HG03354 (cell line): ENCODE measurements at regions not wholly inside any gene's neighbourhood (a gene's known extent, or its start where the extent isn't known, plus 50 kb on each side); places are given as distances from the start of the nearest gene placed in this dataset.
"Not testable (repeated sequence)": the region's sequence is repeated elsewhere in the genome, so short reads cannot be mapped to it uniquely, and the experiment has no call there.

Experiments
- ATAC-seq: cut with Tn5 transposase; IDR thresholded peaks from one replicate; pipeline ENCODE4 v1.9.1; 2021; ENCODE audit warnings: mild to moderate bottlenecking; ENCODE audit not compliant: unreplicated experiment, poor library complexity, severe bottlenecking

DNA sequence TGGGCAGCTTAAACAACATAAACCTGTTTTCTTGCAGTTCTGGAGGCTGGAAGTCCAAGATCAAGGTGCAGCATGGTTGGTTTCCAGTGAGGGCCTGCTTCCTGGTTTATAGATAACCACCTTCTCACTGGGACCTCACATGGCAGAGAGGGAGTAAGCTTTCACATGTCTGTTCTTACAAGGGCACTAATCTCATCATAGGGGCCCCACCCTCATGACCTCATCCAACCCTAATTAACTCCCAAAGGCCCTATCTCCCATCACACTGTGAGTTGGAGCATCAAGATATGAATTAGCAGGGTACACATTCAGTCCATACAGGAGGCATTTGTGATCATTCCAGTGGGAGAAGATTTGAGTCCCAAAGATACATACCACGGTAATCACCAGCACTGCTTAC is 50.5 kb upstream of the GRIN2A start:
- no peak for ATAC-seq

DNA sequence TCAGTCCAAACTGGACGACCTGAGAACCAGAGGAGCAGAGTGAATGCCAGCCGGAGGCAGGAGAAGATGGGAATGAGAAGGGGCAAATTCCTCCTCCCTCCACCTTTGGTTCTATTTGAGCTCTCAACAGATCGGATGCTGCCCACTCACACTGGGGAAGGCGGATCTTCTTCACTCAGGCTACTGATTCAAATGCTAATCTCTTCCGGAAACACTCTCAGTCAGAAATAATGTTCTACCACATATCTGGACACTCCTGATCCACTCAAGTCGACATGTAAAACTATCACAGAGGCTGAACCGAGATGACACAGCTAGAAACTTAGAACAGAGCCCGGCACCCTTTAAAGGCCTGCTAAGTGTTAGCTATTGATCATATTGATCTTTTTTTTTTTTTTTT is 57.4 kb upstream of the GRIN2A start:
- no peak for ATAC-seq

DNA sequence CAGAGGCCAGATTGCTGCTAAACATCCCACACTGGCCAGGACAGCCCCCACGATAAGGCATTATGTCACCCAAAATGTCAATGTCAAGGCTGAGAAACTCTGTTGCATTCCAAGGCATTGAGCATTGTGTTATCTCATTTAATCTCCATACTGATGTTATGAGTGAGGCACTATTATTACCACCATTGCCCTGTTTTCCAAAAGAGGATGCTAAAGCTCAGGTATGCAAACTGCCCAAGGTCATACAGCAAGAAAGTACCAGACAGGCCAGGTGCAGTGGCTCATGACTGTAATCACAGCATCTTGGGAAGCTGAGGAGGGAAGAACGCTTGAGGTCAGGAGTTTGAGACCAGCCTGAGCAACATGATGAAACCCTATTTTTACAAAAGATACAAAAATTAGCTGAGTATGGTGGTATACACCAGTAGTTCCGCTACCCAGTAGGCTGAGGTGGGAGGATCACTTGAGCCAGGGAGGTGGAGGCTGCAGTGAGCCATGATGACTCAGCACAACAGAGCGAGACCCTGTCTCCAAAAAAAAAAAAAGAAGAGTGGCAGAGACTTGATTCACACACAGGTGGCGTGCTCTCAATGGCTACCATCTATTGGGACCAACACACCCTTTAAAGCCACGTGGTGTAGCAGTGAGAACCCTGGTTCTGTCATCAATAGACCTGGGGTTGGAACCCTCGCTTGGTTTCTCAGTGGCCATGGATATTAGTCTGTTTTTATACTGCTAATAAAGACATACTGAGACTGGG is 58.8 kb upstream of the GRIN2A start:
- ATAC-seq: no peak

DNA sequence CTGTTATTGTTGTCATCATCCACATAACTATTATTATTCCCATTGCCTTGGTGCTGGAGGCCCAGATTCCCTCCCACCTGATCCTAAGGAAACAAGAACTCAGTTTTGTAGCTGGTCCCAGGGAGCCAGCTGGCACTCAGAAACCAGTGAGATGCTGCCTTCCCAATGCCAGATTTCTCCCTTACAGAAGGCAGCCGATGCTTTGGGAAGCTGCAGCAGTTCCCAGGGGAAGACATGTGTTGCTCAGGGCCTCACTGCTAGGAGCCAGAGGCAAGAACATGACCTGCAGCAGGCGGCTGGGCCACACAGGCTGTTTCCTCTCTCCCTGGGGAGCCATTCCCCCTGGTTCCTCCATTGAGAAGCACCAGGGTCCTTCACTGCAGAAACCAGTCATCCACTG is 59.9 kb upstream of the GRIN2A start:
- no peak for ATAC-seq

DNA sequence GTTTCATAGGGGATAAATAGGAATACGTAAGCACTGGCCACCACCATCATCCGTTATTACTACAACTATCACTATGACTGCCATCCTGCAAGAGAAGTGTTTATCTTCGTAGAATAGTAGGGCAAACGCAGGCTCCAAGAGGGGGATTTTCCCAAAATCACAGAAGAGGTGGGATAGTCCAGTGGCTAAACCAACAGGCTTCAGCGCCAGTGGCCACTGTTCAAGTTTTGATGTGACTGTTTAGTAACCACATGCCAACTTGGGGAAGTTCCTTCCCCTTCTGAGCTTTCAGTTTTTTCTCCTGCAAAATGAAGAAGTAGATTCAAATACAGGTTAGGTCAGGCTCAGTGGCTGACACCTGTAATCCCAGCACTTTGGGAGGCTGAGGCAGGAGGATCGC is 60.7 kb upstream of the GRIN2A start:
- no peak for ATAC-seq

DNA sequence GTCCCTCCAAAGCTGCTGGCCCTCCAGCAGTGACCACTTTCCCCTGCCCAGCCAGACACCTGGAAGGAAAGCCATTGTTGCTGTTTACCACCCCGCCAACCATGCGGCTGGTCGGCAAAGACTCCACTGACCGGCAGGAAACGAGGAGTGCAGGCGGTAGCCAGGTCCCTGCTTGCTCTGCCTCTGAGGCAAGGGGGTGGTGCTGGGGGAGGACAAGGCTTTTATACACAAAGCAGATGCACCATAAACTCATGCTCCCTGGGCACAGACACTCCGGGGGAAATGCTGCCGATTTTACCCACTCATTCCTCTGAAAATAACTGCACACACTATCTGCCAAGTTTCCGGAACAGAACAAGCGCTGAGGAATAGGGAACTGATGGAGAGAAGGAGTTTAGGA is 62.8 kb upstream of the GRIN2A start:
- ATAC-seq: no peak

DNA sequence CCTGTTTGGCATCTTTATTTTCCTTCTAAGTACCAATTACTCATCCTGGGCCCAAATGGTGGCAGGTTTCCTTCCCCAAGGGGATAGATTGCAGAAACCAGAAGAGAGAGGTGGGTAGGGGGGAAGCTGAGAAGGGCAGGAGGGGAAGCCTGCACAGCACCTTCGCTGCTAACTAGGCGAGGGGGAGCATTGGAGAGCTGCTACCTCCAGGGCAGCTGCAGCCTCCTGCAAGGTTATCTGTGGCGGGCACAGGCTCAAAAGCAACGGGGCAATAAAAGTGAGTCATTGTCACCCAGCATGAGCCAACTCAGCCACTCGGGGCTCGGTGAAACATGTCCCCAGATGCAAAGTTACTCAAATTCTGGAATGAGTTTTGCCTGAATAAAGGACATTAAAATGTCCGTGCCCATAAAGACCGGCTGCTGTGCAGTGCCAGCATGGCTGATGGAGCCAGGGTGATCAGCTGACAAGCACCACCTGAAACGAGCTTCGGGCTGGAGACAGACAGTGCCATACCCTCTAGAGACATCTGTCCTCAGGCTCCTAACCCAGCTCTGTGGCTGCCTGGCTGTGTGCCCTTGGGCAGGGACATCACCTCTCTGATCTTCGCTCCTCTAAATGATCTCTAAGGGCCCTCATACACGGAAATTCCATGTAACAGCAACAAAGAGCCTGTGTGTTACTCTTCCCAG is 68.1 kb upstream of the GRIN2A start:
- no peak for ATAC-seq

DNA sequence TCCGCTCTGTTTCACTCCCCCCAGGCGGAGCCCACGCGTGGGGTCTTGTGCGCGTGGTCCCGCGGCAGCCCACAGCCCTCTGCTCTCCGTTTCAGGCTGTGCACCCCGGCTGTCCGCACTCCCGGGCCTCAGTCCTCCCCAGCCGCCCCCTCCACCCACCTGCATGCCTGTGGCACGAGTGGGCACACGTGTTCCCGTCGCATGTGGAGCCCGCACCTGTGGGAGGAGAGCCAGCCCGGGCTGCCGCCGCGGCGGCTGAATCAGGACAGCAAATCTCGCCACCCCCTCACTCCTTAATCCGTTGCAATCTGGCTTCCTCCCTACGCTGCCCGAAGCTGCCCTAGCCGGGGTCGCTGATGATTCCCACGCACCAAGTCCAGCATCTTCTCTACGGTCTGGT is 69.9 kb upstream of the GRIN2A start:
- ATAC-seq: no peak

DNA sequence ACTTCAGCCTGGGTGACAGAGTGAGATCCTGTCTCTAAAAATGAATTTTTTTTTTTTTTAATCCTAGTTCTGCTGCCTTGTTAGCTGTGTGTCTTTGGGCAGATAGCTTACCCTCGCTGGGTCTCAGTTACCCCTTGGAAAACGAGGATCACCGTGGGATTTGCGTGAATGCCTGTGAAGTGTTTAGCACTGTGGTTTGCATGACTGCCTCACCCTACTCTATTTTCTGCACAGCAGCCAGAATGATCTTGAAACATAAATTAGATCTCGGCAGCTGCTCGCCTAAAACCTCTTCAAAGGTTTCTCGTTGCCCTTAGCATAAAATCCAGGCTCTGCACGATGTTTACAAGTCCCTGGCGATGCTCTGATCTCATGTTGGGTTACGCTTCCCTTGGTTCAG is 71.2 kb upstream of the GRIN2A start:
- ATAC-seq: no peak

DNA sequence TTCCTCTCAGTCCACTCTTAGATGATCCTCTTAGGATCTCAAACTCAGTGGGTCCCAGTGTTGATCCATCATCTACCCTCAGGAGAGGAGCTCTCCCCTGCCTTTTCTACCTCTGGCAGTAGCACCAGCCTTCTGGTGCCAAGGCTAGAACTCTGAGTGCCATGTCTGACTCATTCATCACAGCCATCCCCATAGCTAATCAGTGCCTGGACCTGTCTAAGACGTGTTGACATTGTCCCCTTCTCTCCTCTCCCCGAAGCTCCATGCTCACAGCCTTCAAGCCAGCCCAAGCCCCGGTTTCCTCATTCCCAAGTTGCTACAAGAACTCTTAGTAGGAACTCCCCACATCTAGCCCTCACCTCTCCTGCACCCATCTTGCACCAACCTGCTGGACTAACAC is 73.5 kb upstream of the GRIN2A start:
- no peak for ATAC-seq

DNA sequence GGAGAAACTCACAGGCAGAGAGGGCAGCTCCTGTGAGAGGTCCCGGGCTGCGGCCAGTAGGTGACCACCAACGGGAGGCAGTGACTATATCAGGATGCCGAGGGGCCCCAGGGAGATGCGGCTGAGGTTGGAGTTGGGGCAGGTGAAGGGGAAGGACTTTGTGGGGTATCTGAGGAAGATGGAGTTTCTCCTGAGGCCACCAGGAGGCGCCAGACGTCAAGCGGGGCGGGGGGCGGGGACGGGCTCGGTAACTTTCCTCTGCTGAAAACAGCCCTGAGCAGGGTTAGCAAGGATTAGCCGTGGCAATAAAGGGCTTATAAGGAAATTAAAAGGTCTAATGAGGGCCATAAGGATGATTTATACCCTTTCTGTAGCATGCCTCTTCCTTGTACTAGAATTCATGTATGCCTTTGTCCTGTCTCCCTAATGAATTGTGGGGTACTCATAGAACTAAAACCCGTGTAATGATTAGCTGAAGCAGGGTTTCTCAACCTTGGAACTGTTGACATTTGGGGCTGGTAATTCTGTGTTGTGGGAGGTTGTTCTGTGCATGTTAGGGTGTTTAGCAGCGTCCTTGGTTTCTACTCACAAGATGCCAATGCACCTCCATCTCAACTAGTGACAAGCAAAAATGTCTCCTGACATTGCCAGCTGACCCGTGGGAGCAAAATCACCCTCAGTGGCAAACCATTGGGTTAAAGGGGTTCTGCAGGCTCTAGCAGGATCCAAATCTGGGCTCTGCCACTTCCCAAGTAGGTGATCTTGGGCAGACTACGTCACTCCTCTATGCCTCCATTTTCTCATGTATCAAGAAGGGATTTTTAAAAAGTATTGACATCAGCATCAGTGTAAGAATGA is 74.8 kb upstream of the GRIN2A start:
- peak; percentile 60 for ATAC-seq

DNA sequence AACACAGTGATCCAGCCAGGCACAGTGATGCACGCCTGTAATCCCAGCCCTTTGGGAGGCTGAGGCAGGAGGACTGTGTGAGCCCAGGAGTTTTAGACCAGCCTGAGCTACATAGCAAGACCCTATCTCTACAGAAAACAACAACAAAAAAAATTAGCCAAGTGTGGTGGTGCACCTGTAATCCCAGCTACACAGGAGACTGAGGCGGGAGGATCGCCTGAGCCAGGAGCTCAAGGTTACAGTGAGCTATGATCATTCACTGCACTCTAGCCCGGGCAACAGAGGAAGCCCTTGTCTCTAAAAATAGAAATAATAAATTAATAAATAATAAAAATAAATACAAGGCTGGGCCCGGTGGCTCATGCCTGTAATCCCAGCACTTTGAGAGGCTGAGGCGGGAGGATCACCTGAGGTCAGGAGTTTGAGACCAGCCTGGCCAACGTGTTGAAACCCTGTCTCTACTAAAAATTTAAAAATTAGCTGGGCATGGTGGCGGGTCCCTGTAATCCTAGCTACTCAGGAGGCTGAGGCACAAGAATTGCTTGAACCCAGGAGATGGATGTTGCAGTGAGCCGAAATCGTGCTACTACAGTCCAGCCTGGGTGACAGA is 75.5 kb upstream of the GRIN2A start:
- not testable (repeated sequence) for ATAC-seq

DNA sequence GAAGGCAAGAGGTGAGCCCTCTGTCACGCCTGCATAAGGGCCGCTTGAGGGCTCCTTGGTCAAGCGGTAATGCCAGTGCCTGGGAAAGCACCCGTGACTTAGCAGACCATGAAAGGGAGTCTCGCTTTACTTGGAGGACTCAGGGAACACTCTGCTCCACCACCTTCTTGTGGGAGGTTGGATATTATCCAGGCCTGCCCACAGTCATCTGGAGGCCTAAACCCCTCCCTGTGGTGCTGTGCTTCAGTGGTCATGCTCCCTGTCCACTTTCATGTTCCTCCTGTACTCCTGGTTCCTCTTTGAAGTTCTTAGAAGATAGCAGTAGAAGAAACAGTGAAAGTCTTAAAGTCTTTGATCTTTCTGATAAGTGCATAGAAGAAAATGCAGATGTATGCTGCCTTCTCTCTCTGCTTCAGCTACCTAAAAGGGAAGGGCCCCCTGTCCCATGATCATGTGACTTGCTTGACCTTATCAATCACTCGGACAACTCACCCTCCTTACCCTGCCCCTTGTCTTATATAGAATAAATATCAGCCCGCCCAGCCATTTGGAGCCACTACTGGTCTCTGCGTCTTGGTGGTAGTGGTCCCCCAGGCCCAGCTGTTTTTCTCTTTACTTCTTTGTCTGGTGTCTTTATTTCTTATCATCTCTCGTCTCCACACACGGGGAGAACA is 76.8 kb upstream of the GRIN2A start:
- ATAC-seq: not testable (repeated sequence)

DNA sequence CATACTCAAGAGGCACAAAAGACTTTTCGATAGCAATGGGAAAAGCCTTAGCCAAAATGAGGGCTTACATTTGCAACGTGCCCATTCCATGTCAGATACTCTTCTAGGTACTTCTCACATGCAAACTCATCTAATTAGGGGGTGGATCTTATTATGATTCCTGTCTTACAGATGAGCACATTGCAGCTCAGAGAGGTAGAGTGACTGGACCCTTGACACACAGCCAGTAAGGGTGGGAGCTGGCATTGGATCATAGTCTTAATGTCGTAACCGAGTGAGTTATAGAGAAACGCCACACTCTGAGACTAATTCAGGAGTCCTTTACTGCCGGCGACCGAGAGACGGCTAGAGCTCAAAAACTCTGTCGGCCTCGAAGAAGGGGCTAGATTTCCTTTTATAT is 78.8 kb upstream of the GRIN2A start:
- ATAC-seq: no peak

DNA sequence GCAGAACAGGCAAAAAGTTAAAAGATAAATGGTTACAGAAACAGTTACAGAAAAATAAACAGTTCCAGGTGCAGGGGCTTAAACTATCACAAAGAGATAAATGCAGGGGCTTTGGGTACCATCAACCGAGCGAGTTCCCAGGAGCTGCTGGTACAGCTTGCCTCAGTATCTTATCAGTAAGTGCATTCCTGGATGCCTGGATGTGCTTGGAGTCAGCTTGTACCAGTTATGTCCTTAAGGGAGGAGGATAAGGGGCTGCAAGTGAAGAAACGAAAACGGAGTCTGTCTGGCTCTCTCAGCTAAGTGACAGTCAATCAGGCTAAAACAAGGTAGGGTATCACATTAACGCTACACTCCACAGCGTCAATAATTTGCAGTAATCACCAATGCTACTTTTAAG is 79.3 kb upstream of the GRIN2A start:
- ATAC-seq: not testable (repeated sequence)

DNA sequence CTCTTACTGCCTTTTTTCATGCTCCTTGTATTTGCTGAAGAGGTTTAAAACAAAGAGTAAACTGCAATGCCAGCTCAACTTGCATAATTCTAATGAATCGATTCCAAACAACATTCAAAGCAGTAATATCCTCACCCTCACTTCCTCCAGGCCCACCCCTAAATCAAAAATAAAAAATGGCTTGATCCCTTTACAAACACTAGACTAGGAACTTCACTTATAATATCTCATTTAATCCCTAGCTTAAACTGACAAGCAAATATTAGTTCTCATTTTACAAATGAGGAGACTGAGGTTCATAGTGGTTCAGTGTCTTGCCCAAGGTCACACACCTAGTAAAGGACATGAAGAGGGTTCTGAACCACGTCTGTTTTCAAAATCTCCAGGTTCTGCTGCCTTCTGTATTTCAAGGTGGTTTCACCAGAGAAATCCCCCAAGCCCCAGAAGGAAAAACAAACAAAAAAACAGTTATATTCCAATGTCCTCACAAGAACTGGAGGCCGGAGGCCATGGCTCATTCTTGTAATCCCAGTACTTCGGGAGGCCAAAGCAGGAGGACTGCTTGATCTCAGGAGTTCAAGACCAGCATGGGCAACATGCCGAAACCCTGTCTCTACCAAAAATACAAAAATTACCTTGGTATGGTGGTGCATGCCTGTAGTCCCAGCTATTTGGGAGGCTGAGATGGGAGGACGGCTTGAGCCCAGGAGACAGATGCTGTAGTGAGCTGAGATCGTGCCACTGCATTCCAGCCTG is 80.3 kb upstream of the GRIN2A start:
- ATAC-seq: no peak

DNA sequence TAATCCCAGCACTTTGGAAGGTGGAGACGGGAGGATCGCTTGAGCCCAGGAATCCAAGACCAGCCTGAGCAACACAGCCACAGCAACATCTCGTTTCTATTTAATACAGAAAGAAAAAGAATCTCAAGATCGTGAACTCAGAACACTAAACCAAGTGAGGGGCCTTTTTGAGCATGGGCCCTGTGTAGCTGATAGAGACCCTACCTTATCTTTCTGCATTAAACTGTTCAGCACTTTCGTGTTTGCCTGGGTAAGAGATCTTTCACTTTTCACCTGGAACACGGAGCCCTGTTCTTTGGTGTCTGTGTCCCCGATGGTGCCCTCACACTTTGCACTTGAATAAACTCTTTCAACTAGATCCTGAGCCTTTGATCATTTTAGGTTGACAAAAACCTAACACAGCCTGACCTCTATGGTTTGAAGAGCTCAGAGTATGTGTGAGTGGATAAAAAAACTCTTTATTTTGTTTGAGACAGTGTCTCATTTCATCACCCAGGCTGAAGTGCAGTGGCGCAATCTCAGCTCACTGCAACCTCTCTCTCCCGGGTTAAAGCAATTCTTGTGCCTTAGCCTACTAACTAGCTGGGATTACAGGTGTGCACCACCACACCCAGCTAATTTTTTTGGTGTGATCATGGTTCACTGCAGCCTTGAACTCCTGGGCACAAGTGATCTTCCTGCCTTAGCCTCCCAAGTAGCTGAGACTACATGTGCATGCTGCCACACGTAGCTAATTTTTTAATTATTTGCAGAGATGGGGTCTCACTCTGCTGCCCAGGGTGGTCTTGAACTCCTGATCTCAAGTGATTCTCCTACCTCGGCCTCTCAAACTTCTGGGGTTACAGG is 83.8 kb upstream of the GRIN2A start:
- no peak for ATAC-seq

DNA sequence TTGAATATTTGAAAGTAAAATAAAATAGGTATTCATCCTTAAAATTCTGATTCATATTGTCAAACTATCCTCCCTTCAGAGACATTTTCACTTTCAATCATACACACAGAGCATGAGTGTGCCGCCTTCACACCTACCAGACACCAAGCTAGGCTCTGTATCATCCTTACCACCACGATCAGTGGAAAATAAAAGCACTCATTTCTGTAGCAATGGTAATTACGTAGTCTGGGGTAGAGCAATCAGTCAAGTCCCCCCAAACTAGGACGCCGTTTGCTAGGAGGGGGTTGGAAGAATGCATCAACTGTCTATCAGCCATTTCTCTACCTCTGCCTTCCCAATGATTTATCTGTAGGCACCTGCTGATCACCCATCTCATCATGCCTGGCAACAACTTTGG is 84.6 kb upstream of the GRIN2A start:
- ATAC-seq: peak; percentile 71
